HEK293 (cell line): ENCODE measurements at regions not wholly inside any gene's neighbourhood (a gene's known extent, or its start where the extent isn't known, plus 50 kb on each side); places are given as distances from the start of the nearest gene placed in this dataset.

Experiments used
- CTCF ChIA-PET: fragments of 350-600 bp; formaldehyde crosslinking; extraction: SDS; loops from one replicate; lab custom pipeline; 2021; ENCODE audit warnings: antibody characterized with exemption; lab: Yijun Ruan, JAX
- POLR2A ChIA-PET: fragments of 300-600 bp; formaldehyde crosslinking; extraction: SDS; loops from one replicate; lab custom pipeline; 2020; ENCODE audit warnings: antibody characterized with exemption, inconsistent platforms; lab: Yijun Ruan, JAX
- H3K27ac ChIP-seq: fragments of 200-500 bp; sonication (Bioruptor generic); 2 replicates; pipeline ENCODE4 v1.5.1; 2014; ENCODE audit warnings: low read depth, low read length, control low read depth, inconsistent platforms; ENCODE audit errors: extremely low read depth
- H3K36me3 ChIP-seq, 2 experiments: fragments of 200-500 bp in 1 of 2; sonication (Bioruptor generic) in 1 of 2; 1 replicate in 1 of 2; 2 replicates in 1 of 2; pipeline ENCODE4 v1.5.1; 2014 to 2017; ENCODE audit warnings: inconsistent platforms in 2 of 2, low read length in 2 of 2; ENCODE audit not compliant: control insufficient read depth in 2 of 2, insufficient read depth in 1 of 2
- H3K4me1 ChIP-seq: fragments of 200-500 bp; sonication (Bioruptor generic); 2 replicates; pipeline ENCODE4 v1.5.1; 2014; ENCODE audit warnings: mild to moderate bottlenecking, low read length, inconsistent platforms; ENCODE audit not compliant: control insufficient read depth, insufficient read depth
- H3K4me3 ChIP-seq: 2 replicates; pipeline ENCODE4 v1.5.1; 2011; ENCODE audit warnings: low read depth, mild to moderate bottlenecking, control low read depth, low read length, moderate library complexity
- H3K9me3 ChIP-seq: fragments of 200-500 bp; sonication (Bioruptor generic); 2 replicates; pipeline ENCODE4 v1.5.1; 2014; ENCODE audit warnings: low read depth, low read length, inconsistent platforms; ENCODE audit not compliant: control insufficient read depth, insufficient read depth
- BCL11A ChIP-seq: fragments of 450-650 bp; formaldehyde crosslinking; IDR thresholded peaks from 2 replicates; pipeline ENCODE4 v1.5.1; 2016; ENCODE audit warnings: low read depth, missing biosample characterization, missing genetic modification characterization
- GLIS1 ChIP-seq: fragments of 450-650 bp; formaldehyde crosslinking; IDR thresholded peaks from 2 replicates; pipeline ENCODE4 v1.5.1; 2016; ENCODE audit warnings: missing biosample characterization, missing genetic modification characterization
- KLF17 ChIP-seq: fragments of 450-650 bp; formaldehyde crosslinking; IDR thresholded peaks from 2 replicates; pipeline ENCODE4 v1.5.1; 2016; ENCODE audit warnings: missing biosample characterization, missing genetic modification characterization
- OVOL3 ChIP-seq: fragments of 450-650 bp; formaldehyde crosslinking; IDR thresholded peaks from 2 replicates; pipeline ENCODE4 v1.5.1; 2016; ENCODE audit warnings: missing biosample characterization, missing genetic modification characterization
- SCRT2 ChIP-seq: fragments of 450-650 bp; formaldehyde crosslinking; IDR thresholded peaks from 2 replicates; pipeline ENCODE4 v1.5.1; 2016; ENCODE audit warnings: missing biosample characterization, missing genetic modification characterization
- SP7 ChIP-seq: fragments of 450-650 bp; formaldehyde crosslinking; IDR thresholded peaks from 2 replicates; pipeline ENCODE4 v1.5.1; 2016; ENCODE audit warnings: missing biosample characterization, missing genetic modification characterization
- ZBTB44 ChIP-seq: fragments of 450-650 bp; IDR thresholded peaks from 2 replicates; pipeline ENCODE4 v1.5.1; 2018; ENCODE audit warnings: missing biosample characterization, mild to moderate bottlenecking, missing genetic modification characterization
- ZNF155 ChIP-seq: fragments of 450-650 bp; formaldehyde crosslinking; IDR thresholded peaks from 2 replicates; pipeline ENCODE4 v1.5.1; 2016; ENCODE audit warnings: missing biosample characterization, missing genetic modification characterization
- ZNF174 ChIP-seq: fragments of 450-650 bp; formaldehyde crosslinking; IDR thresholded peaks from 2 replicates; pipeline ENCODE4 v1.5.0; 2017; ENCODE audit warnings: missing biosample characterization, mild to moderate bottlenecking, missing genetic modification characterization
- ZNF223 ChIP-seq: fragments of 450-650 bp; formaldehyde crosslinking; IDR thresholded peaks from 2 replicates; pipeline ENCODE4 v1.5.1; 2016; ENCODE audit warnings: missing biosample characterization, missing genetic modification characterization
- ZNF23 ChIP-seq: fragments of 450-650 bp; formaldehyde crosslinking; IDR thresholded peaks from 2 replicates; pipeline ENCODE4 v1.5.1; 2016; ENCODE audit warnings: missing biosample characterization, missing genetic modification characterization, borderline replicate concordance
- ZNF239 ChIP-seq: fragments of 450-650 bp; formaldehyde crosslinking; IDR thresholded peaks from 2 replicates; pipeline ENCODE4 v1.5.1; 2016; ENCODE audit warnings: missing biosample characterization, missing genetic modification characterization
- ZNF280C ChIP-seq: fragments of 450-650 bp; formaldehyde crosslinking; IDR thresholded peaks from 2 replicates; pipeline ENCODE4 v1.5.1; 2016; ENCODE audit warnings: missing biosample characterization, missing genetic modification characterization
- ZNF510 ChIP-seq: fragments of 450-650 bp; formaldehyde crosslinking; IDR thresholded peaks from 2 replicates; pipeline ENCODE4 v1.5.1; 2018; ENCODE audit warnings: mild to moderate bottlenecking, missing genetic modification characterization, missing biosample characterization; ENCODE audit not compliant: insufficient replicate concordance
- ZNF549 ChIP-seq: fragments of 450-650 bp; IDR thresholded peaks from 2 replicates; pipeline ENCODE4 v1.5.1; 2018; ENCODE audit warnings: missing biosample characterization, missing genetic modification characterization, mild to moderate bottlenecking, inconsistent platforms, moderate library complexity
- ZNF600 ChIP-seq: fragments of 450-650 bp; formaldehyde crosslinking; IDR thresholded peaks from 2 replicates; pipeline ENCODE4 v1.5.1; 2016; ENCODE audit warnings: missing biosample characterization, missing genetic modification characterization
- ZNF621 ChIP-seq: fragments of 450-650 bp; formaldehyde crosslinking; IDR thresholded peaks from 2 replicates; pipeline ENCODE4 v1.5.1; 2017; ENCODE audit warnings: missing biosample characterization, missing genetic modification characterization
- ZNF624 ChIP-seq: fragments of 450-650 bp; formaldehyde crosslinking; IDR thresholded peaks from 2 replicates; pipeline ENCODE4 v1.5.1; 2017; ENCODE audit warnings: missing biosample characterization, missing genetic modification characterization
- ZNF704 ChIP-seq: fragments of 450-650 bp; formaldehyde crosslinking; IDR thresholded peaks from 2 replicates; pipeline ENCODE4 v1.5.1; 2016; ENCODE audit warnings: missing biosample characterization, missing genetic modification characterization
- ZNF830 ChIP-seq: fragments of 450-650 bp; IDR thresholded peaks from 2 replicates; pipeline ENCODE4 v1.5.0; 2018; ENCODE audit warnings: missing biosample characterization, missing genetic modification characterization, low read depth, mild to moderate bottlenecking, moderate library complexity
- ZSCAN16 ChIP-seq: fragments of 450-650 bp; formaldehyde crosslinking; IDR thresholded peaks from 2 replicates; pipeline ENCODE4 v1.5.1; 2016; ENCODE audit warnings: missing biosample characterization, missing genetic modification characterization
- ZSCAN4 ChIP-seq: fragments of 450-650 bp; formaldehyde crosslinking; IDR thresholded peaks from 2 replicates; pipeline ENCODE4 v1.5.1; 2017; ENCODE audit warnings: missing biosample characterization, missing genetic modification characterization

GRCh38 chr11:96466607-96467006, 76.8 kb downstream of the JRKL start:
- TF ChIP-seq BCL11A (tag by site-specific recombination): no peak
- TF ChIP-seq ZNF704: no peak
- TF ChIP-seq ZSCAN4: no peak
- no peak for TF ChIP-seq ZBTB44 (tag by site-specific recombination)
- no peak for TF ChIP-seq OVOL3 (tag by site-specific recombination)
- no peak for TF ChIP-seq ZNF621
- TF ChIP-seq ZNF510 (tag by site-specific recombination): no peak
- no peak for TF ChIP-seq ZNF600 (tag by site-specific recombination)
- no peak for TF ChIP-seq ZNF549
- TF ChIP-seq ZNF239: no peak
- no peak for TF ChIP-seq ZSCAN16 (tag by site-specific recombination)
- TF ChIP-seq GLIS1 (tag by site-specific recombination): no peak
- no peak for TF ChIP-seq ZNF155 (tag by site-specific recombination)
- no peak for TF ChIP-seq ZNF23 (tag by site-specific recombination)
- no peak for TF ChIP-seq ZNF223 (tag by site-specific recombination)
- no peak for TF ChIP-seq ZNF174
- TF ChIP-seq ZNF280C (tag by site-specific recombination): no peak
- ChIA-PET POLR2A (no interaction called here), CTCF (interaction anchor here (1.0 kb wide), 1 partner anchor 14 kb away, joined by 3 read pairs; no protein-coding TSS in a partner anchor)
- no peaks in the 10 kb centered on the region for H3K4me1 ChIP-seq
- H3K27ac ChIP-seq: no peak overlapping the region
- H3K9me3 ChIP-seq: no peaks in the 10 kb centered on the region
- H3K4me3 ChIP-seq: no peak overlapping the region
- no peaks in the 10 kb centered on the region for H3K36me3 ChIP-seq

GRCh38 chr11:96469776-96470175, 80.0 kb downstream of the JRKL start:
- no peaks in the 10 kb centered on the region for H3K9me3 ChIP-seq
- H3K4me1 ChIP-seq: no peaks in the 10 kb centered on the region
- no peak for TF ChIP-seq ZNF624 (tag by site-specific recombination)
- TF ChIP-seq SP7 (tag by site-specific recombination): no peak
- TF ChIP-seq KLF17 (tag by site-specific recombination): no peak
- TF ChIP-seq ZNF830 (tag by site-specific recombination): no peak
- TF ChIP-seq ZSCAN4: no peak
- TF ChIP-seq SCRT2 (tag by site-specific recombination): no peak
- POLR2A ChIA-PET: no interaction called here
- no peaks in the 10 kb centered on the region for H3K36me3 ChIP-seq
- CTCF ChIA-PET: interaction anchor here (0.9 kb wide), 1 partner anchor 498 kb away, joined by 3 read pairs; no protein-coding TSS in a partner anchor
- no peak overlapping the region for H3K27ac ChIP-seq
- no peak overlapping the region for H3K4me3 ChIP-seq
